ENCODE measurements at regions not wholly inside any gene's neighbourhood (a gene's known extent, or its start where the extent isn't known, plus 50 kb on each side); places are given as distances from the start of the nearest gene placed in this dataset.

DNA sequence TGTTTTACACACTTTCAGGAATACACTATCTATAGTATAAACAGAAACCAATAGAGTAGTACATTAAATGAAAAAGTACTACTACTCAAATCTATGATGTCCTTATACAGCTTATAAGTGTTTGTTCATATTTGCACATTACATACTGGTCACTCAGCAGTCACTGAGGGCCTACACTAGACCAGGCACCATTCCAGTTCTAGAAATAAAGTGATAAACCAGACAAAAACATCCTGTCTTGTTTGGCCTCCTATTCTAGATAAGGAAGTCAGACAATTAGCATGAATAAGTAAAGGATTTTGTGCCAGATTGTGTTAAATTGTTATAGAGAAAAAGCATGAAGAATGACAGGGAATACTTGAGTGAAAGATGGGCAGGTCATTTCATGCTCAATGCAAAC, 219.0 kb downstream of the CRPPA start:
- no peaks in the 10 kb centered on the region for H3K9me3 ChIP-seq
- no peak for DNase-seq
- H3K4me3 ChIP-seq: no peak overlapping the region
- TF ChIP-seq CTCF (IDR thresholded peaks at IDR 0.05): no peak
- no peak for TF ChIP-seq POLR2A (IDR thresholded peaks at IDR 0.05)
- H3K4me1 ChIP-seq: no peaks in the 10 kb centered on the region
- H3K27me3 ChIP-seq: no peaks in the 10 kb centered on the region
- H3K27ac ChIP-seq: no peak overlapping the region
- H3K36me3 ChIP-seq: no peaks in the 10 kb centered on the region

DNA sequence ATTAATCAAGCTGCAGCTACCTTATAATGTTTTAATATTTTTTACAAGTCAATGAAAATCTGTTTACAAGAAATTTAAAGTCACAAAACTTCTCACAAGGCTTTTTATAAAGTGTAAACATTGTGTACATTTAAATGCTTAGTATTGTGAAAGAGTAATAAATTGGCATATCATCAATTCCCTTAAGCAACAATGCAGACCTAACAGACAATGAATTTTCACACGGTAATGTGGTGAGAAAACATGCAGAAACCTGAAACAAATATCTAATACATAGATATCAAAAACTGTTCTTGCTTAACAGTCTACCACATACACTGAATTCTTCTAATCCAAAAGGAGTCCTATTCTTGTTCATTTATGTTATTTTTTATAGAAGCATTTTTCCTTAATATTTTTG, 220.7 kb downstream of the CRPPA start:
- H3K27me3 ChIP-seq: no peaks in the 10 kb centered on the region
- no peaks in the 10 kb centered on the region for H3K36me3 ChIP-seq
- DNase-seq: no peak
- no peak overlapping the region for H3K27ac ChIP-seq
- no peaks in the 10 kb centered on the region for H3K9me3 ChIP-seq
- TF ChIP-seq CTCF (IDR thresholded peaks at IDR 0.05) (no peak), POLR2A (IDR thresholded peaks at IDR 0.05) (no peak)
- H3K4me1 ChIP-seq: no peaks in the 10 kb centered on the region
- no peak overlapping the region for H3K4me3 ChIP-seq

GRCh38 chr7:16193631-16194030, 227.7 kb downstream of the CRPPA start:
- no peaks in the 10 kb centered on the region for H3K36me3 ChIP-seq
- no peaks in the 10 kb centered on the region for H3K27me3 ChIP-seq
- DNase-seq: no peak
- H3K27ac ChIP-seq: no peak overlapping the region
- no peaks in the 10 kb centered on the region for H3K4me1 ChIP-seq
- no peaks in the 10 kb centered on the region for H3K9me3 ChIP-seq
- no peak overlapping the region for H3K4me3 ChIP-seq
- TF ChIP-seq CTCF (IDR thresholded peaks at IDR 0.05) (no peak), POLR2A (IDR thresholded peaks at IDR 0.05) (no peak)

- Histone ChIP-seq H3K4me3 (no peak overlapping the region), H3K9me3 (no peaks in the 10 kb centered on the region), H3K27ac (no peak overlapping the region), H3K4me1 (no peaks in the 10 kb centered on the region), H3K36me3 (no peaks in the 10 kb centered on the region), H3K27me3 (no peaks in the 10 kb centered on the region)
- no peak for DNase-seq
- no peak for TF ChIP-seq POLR2A (IDR thresholded peaks at IDR 0.05)
- no peak for TF ChIP-seq CTCF (IDR thresholded peaks at IDR 0.05)
These were observed 232.2 kb downstream of the CRPPA start for GRCh38 chr7:16189026-16189715.

- Histone ChIP-seq H3K9me3 (no peaks in the 10 kb centered on the region), H3K4me3 (no peak overlapping the region), H3K4me1 (no peaks in the 10 kb centered on the region), H3K27me3 (no peaks in the 10 kb centered on the region), H3K36me3 (no peaks in the 10 kb centered on the region), H3K27ac (no peak overlapping the region)
- DNase-seq: no peak
- TF ChIP-seq POLR2A (IDR thresholded peaks at IDR 0.05): no peak
- no peak for TF ChIP-seq CTCF (IDR thresholded peaks at IDR 0.05)
These were observed 234.2 kb downstream of the CRPPA start for GRCh38 chr7:16187131-16187530.

DNA sequence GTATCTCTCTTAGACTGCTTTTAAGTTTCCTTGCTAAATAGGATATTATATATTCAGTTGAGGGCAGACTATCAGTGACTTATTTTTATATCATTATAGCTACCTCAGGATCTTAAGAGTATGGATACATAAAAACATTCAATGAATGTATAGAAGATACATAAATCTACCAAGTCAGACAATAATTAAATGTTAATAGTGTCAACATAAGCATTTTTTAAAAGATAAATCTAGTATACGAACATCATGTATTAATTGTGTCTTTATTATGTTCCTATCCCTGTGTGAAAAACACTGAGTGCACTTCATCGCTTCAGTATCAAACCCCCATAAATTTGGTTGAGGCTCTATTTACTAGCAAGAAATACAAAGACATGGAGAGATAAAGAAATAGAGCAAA, 242.8 kb downstream of the CRPPA start:
- Histone ChIP-seq H3K4me3 (no peak overlapping the region), H3K27me3 (no peaks in the 10 kb centered on the region), H3K4me1 (no peaks in the 10 kb centered on the region), H3K27ac (no peak overlapping the region), H3K9me3 (no peaks in the 10 kb centered on the region), H3K36me3 (no peaks in the 10 kb centered on the region)
- no peak for DNase-seq
- TF ChIP-seq POLR2A (IDR thresholded peaks at IDR 0.05) (no peak), CTCF (IDR thresholded peaks at IDR 0.05) (no peak)
